MM.1S (cell line): ENCODE measurements at regions not wholly inside any gene's neighbourhood (a gene's known extent, or its start where the extent isn't known, plus 50 kb on each side); places are given as distances from the start of the nearest gene placed in this dataset.

Experiments
- EZH2 ChIP-seq: fragments of 300-600 bp; sonication (generic); optimal IDR thresholded peaks from 2 replicates; pipeline ENCODE3; 2017; ENCODE audit warnings: low read depth, mild to moderate bottlenecking, antibody characterized with exemption, low read length, mixed read lengths
- EZH2phosphoT487 ChIP-seq: fragments of 300-600 bp; sonication (generic); IDR thresholded peaks from 2 replicates; pipeline ENCODE4 v1.6.1; 2018; ENCODE audit warnings: antibody characterized with exemption, low read length
- TF ChIP-seq, protein P1 (sequence below): fragments of 300-600 bp; sonication (generic); IDR thresholded peaks from 2 replicates; pipeline ENCODE4 v1.5.1; 2016; ENCODE audit warnings: antibody characterized with exemption, low read length, mixed read lengths

DNA sequence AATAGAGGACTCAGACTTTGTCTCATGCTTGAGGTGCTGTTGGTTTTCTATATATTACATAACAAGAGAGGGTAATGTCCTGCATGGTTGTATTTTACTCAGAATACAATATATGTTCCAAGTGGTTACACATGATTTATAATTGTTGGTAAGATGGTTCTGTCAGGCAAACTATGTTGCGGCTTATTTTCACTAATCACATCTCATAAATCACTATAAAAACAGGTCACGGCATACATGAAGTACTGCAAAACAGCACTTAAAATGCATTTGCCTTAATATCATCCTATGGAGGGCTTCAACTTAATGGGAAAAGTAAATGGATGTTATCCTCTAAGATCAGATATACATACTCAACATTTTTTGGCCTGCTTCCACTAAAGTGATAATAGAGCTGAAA is 246.0 kb upstream of the ARSJ start:
- TF ChIP-seq, protein P1, sequence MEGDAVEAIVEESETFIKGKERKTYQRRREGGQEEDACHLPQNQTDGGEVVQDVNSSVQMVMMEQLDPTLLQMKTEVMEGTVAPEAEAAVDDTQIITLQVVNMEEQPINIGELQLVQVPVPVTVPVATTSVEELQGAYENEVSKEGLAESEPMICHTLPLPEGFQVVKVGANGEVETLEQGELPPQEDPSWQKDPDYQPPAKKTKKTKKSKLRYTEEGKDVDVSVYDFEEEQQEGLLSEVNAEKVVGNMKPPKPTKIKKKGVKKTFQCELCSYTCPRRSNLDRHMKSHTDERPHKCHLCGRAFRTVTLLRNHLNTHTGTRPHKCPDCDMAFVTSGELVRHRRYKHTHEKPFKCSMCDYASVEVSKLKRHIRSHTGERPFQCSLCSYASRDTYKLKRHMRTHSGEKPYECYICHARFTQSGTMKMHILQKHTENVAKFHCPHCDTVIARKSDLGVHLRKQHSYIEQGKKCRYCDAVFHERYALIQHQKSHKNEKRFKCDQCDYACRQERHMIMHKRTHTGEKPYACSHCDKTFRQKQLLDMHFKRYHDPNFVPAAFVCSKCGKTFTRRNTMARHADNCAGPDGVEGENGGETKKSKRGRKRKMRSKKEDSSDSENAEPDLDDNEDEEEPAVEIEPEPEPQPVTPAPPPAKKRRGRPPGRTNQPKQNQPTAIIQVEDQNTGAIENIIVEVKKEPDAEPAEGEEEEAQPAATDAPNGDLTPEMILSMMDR, result no peak
- TF ChIP-seq EZH2, result no peak
- TF ChIP-seq EZH2phosphoT487, result no peak
